HG03521 (cell line): ENCODE measurements at regions not wholly inside any gene's neighbourhood (a gene's known extent, or its start where the extent isn't known, plus 50 kb on each side); places are given as distances from the start of the nearest gene placed in this dataset.
"Not testable (repeated sequence)": the region's sequence is repeated elsewhere in the genome, so short reads cannot be mapped to it uniquely, and the experiment has no call there.

ENCODE experiments used
- ATAC-seq: cut with Tn5 transposase; IDR thresholded peaks from one replicate; pipeline ENCODE4 v1.9.1; 2021; ENCODE audit warnings: mild to moderate bottlenecking, moderate library complexity; ENCODE audit not compliant: unreplicated experiment

DNA sequence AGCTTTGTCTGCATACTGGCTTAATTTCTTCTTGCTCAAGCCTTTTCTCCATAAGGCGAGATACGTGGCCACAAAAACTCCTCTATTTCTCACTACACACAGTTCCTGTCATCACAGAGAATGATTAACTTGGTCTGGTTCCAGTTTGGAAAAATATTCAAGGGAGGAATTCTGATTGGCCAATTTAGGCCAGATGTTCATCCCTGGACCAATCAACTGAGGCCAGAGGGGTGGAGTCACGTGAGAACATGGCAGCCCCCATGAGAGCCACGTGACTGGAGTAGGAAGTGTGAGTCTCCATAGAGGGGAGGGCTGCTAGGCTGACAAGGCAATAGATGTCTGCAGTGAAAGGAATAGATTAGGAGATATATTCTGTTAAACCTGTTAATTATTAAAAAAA lies 200.0 kb downstream of the OTOP1 start:
- ATAC-seq, result not testable (repeated sequence)

DNA sequence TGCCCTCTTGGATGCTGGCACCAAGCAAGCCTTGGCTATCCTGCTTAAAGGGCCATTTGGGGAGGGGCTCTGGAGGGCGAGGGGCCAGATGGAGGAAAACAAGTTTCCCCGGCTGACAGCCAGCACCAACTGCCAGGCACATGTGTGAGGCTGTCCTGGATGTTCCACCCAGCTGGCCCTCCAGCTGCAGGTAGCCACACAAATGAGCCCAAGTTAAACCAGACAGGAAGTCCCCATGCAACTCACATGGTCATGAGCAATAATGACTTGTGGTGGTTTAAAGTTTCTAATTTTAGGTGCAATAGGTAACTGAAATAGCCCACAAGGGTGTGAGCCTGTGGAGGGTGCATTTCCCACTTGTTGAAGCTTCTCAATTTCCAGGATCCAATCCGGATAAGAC lies 198.0 kb downstream of the OTOP1 start:
- not testable (repeated sequence) for ATAC-seq

GRCh38 chr4:4030509-4030908 lies 196.2 kb downstream of the OTOP1 start:
- ATAC-seq, result not testable (repeated sequence)

GRCh38 chr4:4031446-4032135 lies 195.1 kb downstream of the OTOP1 start:
- not testable (repeated sequence) for ATAC-seq

DNA sequence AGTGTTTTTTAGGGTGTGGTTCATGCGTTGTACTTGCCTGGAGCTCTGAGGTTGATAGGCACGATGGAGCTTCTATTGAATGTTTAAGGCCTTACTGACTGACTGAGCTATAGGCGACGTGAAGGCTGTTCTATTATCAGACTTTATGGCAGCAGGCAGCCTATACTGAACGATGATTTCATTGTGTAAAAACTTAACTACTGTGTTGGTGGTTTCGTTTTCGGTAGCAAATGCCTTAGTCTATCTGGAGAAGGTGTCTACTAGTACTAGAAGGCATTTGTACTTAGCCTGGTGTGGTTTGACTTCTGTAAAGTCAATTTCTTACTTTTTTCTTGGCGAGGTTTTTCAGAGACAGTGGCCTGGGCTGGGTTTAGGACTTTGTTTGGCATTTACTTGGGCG lies 194.4 kb downstream of the OTOP1 start:
- not testable (repeated sequence) for ATAC-seq

DNA sequence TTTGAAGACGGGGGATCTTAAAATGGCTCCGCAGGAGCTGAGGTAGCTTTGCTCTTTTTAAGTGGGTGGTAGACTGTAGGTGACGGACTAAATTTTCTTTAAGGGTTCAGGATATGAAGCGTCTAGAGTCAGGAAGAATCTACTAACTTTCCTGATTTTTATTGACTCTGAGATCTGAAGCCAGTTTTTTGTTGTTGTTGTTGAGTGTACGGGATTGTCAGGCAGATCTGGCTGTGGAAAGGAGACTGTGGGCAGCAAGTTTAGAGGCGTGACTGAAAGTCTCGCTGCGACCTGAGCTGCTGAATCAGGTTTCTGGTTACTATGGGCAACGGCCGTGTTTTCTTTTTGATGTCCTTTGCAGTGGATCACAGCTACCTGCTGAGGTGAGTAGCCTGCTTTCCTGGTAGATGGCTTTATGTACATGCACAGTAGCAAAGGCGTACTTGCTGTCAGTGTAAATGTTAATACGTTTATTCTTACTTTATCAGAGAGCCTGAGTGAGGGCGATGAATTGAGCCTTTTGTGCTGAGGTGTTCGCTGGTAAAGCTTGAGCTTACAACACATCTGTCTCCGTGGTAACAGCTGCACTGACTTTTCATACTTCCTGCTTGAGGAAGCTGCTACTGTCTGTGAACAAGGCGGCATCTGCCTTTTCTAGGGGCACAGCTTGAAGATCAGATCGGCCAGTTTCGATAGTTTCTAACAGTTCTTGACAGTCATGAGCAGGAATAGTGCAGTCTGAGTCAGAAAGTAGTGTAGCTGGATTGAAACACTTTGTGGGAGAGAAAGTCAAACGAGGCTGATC lies 193.7 kb downstream of the OTOP1 start:
- ATAC-seq, result not testable (repeated sequence)

- not testable (repeated sequence) for ATAC-seq
Measured at GRCh38 chr4:4037399-4038138, 189.2 kb downstream of the OTOP1 start.

DNA sequence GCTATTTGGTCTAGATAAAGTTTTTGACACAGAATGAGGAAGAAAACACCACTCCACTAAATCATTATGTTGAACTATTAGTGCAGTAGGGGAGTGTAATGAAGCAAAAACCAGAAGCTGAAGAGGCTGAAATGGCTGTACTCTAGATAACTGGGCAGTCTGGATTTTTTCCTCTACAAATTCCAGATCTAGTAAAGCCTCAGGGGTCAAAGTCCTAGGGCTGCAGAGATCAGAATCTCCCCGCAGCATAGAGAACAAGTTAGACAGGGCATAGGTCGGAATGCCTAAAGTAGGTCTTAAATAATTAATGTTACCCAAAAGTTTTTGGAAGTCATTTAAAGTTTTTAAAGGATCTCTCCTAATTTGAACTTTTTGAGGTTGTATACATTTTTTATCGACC lies 180.9 kb downstream of the OTOP1 start:
- ATAC-seq, result not testable (repeated sequence)

DNA sequence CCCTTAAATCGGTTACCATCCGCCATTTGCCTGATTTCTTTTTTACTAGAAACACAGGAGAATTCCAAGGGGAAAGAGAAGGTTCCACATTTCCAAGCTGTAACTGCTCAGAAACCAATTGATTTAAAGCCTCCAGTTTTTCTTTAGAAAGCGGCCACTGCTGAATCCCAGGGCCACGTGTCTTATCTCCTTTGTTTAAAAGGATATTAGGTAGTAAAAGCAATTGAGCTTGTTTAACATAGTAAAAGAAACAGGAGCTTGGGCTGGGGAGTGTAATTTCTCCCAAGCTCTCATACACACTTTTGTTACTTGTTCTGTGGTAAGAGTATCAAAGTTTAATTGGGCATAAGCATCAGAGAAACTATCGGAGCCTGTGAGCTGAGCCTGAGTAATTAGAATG lies 180.0 kb downstream of the OTOP1 start:
- ATAC-seq, result not testable (repeated sequence)

DNA sequence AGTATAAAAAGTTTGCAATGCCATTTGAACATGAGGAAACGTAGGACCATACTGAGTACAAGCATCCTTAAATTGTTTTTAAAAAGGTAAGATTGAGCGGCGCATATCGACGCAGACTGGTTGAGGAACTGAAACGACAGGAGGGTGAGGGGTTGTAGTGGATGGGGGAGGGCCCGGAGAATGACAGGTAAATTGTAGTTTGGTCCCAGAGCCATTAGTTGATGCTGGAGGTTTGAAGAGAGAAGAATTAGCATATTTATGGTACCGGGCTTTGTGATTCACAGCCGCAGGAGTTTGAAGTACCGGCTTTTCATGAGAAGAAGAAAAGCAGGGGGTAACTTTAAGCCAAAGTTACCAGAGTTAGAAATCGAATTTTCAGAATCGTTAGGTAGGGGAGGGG lies 179.5 kb downstream of the OTOP1 start:
- ATAC-seq, result not testable (repeated sequence)

- not testable (repeated sequence) for ATAC-seq
Measured at GRCh38 chr4:4048227-4048626, 178.5 kb downstream of the OTOP1 start.

- ATAC-seq, result not testable (repeated sequence)
Measured at GRCh38 chr4:4050781-4051180, 175.9 kb downstream of the OTOP1 start.

GRCh38 chr4:4052933-4053332 lies 173.8 kb downstream of the OTOP1 start:
- not testable (repeated sequence) for ATAC-seq

GRCh38 chr4:4057226-4057625 lies 169.5 kb downstream of the OTOP1 start:
- ATAC-seq, result not testable (repeated sequence)

- ATAC-seq, result not testable (repeated sequence)
Measured at GRCh38 chr4:4084171-4084570, 142.6 kb downstream of the OTOP1 start.

- ATAC-seq, result not testable (repeated sequence)
Measured at GRCh38 chr4:4089716-4090419, 136.9 kb downstream of the OTOP1 start.

- ATAC-seq, result not testable (repeated sequence)
Measured at GRCh38 chr4:4090720-4091119, 136.0 kb downstream of the OTOP1 start.

DNA sequence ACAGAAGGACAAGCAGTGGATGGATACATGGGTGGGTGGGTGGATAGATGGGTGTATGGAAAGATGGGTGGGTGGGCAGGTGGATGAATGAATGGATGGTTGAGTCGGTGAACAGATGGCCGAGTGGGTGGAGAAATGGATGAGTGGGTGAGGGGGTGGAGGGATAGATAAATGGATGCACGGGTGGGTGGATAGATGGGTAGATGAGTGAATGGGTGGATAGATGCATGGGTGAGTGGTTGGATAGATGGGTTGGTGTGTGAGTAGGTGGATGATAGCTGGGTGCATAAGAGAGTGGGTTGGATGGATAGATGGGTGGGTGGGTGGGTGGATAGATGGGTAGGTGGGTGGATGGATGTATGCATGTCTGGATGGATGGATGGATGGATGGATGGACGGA lies 134.6 kb downstream of the OTOP1 start:
- ATAC-seq, result not testable (repeated sequence)

DNA sequence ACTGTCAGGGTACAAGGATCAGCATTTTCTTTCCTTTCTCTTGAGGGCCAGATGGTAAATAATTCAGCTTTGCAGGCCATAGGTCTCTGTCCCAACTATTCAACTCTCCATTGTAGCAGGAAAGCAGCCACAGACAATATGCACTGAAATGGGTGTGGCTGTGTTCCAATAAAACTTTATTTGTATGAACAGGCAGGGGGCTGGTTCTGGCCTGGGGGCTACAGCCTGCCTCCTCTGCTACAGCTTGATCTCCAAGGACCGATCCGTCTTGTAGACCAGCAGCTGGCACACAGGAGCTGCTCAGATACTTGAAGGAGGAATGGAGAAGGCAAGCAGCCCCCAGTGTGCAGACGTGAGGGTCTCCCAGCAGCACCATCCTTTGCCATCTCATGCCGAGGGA lies 127.1 kb downstream of the OTOP1 start:
- ATAC-seq, result not testable (repeated sequence)

DNA sequence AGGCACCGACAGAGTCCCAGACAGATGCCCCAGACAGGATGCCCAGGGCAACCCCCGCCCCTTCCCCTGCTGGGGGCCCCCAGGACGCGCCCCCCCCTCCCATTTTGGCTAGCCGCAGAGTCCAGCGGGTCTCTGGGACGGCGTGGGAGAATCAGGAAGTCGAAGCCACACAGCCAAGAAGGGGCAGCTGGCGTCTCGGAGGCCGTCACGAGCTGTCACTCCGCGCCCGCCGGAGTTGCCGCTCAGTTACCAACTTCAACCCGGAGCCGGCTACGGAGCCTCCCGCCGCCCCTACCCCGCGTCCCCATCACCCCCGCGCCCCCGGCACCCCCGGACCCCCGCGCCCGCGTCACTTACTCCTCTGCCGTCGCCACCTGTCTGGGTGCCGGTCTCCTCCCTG lies 119.8 kb downstream of the OTOP1 start:
- ATAC-seq, result not testable (repeated sequence)
